ENCODE measurements at regions not wholly inside any gene's neighbourhood (a gene's known extent, or its start where the extent isn't known, plus 50 kb on each side); places are given as distances from the start of the nearest gene placed in this dataset.

DNA sequence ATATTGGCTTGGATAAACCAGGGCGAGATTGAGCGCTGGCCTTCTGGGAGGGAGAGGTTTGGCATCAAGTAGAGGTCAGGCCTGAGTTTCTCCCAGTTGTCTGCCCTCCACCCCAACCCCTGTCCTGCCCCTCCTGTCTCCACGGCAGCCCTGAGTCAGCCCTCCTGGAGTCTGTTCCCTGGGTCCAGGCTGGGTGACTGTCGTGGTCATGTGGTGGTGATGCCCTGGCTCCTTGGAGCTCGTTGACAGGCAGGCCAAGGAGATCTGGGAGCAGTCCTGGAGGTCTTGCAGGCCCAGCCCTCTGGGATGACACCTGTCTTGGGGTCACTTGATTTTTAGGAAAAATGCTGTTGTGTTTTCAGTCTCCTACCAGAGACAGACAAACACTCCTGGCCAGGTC, 53.6 kb upstream of the PODXL start:
- DNase-seq (ENCODE audit: low spot score): no peak

DNA sequence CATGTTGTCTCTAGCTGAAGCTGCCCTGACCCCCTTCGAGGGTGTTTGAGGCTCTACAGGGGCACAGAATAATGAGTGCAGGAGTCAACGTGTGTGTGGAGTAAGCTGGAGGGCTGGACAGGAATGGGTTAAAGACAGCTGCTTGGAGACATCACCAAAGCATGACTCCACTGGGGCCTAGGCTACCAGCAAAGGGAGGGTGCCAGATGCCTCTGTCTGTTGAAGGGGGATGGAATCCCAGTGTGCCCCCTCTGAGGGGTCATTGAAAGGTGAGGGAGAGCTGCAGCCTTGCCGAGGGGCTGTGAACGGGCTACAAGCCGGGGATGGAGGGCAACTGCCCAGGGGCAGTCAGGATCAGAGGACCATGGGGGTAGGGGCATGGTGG, 51.7 kb upstream of the PODXL start:
- DNase-seq (ENCODE audit: low spot score): no peak

DNA sequence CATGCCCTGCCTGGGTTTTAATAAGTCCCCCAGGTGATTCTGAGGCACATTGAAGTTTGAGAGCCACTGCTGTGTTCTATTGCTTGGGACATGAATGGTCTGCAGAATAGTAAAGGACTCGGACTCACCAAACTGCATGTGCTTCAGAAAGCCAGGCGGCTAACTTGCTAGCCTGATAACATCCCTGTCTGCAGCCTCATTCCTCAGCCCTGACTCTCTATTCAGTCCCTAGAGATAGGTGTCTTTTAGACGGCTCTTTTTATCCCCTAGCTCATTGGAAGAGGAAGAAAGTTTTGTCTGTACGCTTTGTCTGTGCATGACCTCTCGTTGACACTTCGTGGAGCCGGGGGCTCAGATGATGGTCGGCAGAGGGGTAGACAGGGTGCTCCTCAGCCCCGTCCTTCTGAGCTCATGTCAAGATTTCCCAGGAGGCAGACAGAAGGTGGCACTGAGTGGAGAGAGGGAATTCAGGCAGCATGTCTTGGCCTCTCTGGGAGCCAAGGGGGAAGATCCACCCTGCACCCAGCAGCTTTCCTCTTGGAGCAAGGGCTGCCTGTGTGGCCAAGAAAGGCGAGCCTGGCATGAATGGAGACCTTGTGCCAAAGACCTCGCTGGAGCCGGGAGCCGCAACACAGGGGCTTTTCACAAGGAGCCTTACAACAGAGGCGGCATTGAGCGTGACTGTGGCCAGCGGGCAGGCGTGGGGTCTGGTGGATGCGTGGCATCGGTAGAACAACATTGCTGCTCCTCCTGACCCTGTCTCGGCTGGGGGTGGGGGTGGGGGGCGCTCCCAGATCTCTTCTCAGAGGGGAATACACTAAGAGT, 51.1 kb upstream of the PODXL start:
- DNase-seq (ENCODE audit: low spot score): no peak

GRCh38 chr7:131606346-131607290, 50.2 kb upstream of the PODXL start:
- no peak for DNase-seq (ENCODE audit: low spot score)
